Fibroblast of lung (primary cell): ENCODE measurements at regions not wholly inside any gene's neighbourhood (a gene's known extent, or its start where the extent isn't known, plus 50 kb on each side); places are given as distances from the start of the nearest gene placed in this dataset.

Source experiments
- DNase-seq, 2 donors: peaks; one replicate each; pipeline versions ENCODE4 v3.0.0 to v3.0.0-alpha.2; 2010; ENCODE audit warnings: low read depth in 2 of 2
- H2AFZ ChIP-seq: 2 replicates; pipeline ENCODE4 v1.5.1; 2012; ENCODE audit warnings: low read length, control low read depth, inconsistent platforms
- H3K27ac ChIP-seq: 2 replicates; pipeline ENCODE4 v1.5.1; 2011; ENCODE audit warnings: low read length, control low read depth; ENCODE audit not compliant: insufficient read depth
- H3K27me3 ChIP-seq: 2 replicates; pipeline ENCODE4 v1.5.1; 2011; ENCODE audit warnings: mild to moderate bottlenecking, low read length; ENCODE audit not compliant: control insufficient read depth, insufficient read depth
- H3K36me3 ChIP-seq: 2 replicates; pipeline ENCODE4 v1.5.1; 2011; ENCODE audit warnings: low read length; ENCODE audit not compliant: control insufficient read depth, insufficient read depth
- H3K4me1 ChIP-seq: 2 replicates; pipeline ENCODE4 v1.5.1; 2011; ENCODE audit warnings: low read length; ENCODE audit not compliant: control insufficient read depth, insufficient read depth; ENCODE audit errors: extremely low read depth
- H3K4me2 ChIP-seq: 2 replicates; pipeline ENCODE4 v1.5.1; 2011; ENCODE audit warnings: low read length, control low read depth; ENCODE audit not compliant: insufficient read depth; ENCODE audit errors: extremely low read depth
- H3K4me3 ChIP-seq, 4 experiments: fragments of 200-600 bp in 1 of 4; sonication (generic) in 1 of 4; replicated peaks in 1 of 4; 2 replicates each; pipeline ENCODE4 v1.5.1; 2011 to 2016; ENCODE audit warnings: low read length in 4 of 4, low read depth in 3 of 4, mild to moderate bottlenecking in 3 of 4, control low read depth in 2 of 4, inconsistent platforms in 1 of 4, mixed read lengths in 1 of 4; ENCODE audit not compliant: insufficient read depth in 1 of 4; ENCODE audit errors: control extremely low read depth in 1 of 4
- H3K79me2 ChIP-seq: 2 replicates; pipeline ENCODE4 v1.5.1; 2012; ENCODE audit warnings: mild to moderate bottlenecking, low read length, inconsistent platforms; ENCODE audit not compliant: control insufficient read depth, insufficient read depth
- H3K9ac ChIP-seq: 2 replicates; pipeline ENCODE4 v1.5.1; 2011; ENCODE audit warnings: mild to moderate bottlenecking, low read length, control low read depth; ENCODE audit not compliant: insufficient read depth
- H3K9me3 ChIP-seq: 2 replicates; pipeline ENCODE4 v1.5.1; 2012; ENCODE audit warnings: low read depth, low read length; ENCODE audit not compliant: control insufficient read depth, insufficient read depth
- H4K20me1 ChIP-seq: 2 replicates; pipeline ENCODE4 v1.5.1; 2011; ENCODE audit warnings: low read length; ENCODE audit not compliant: control insufficient read depth, insufficient read depth; ENCODE audit errors: extremely low read depth
- EZH2 ChIP-seq: IDR thresholded peaks from 2 replicates; pipeline ENCODE4 v1.5.1; 2012; ENCODE audit warnings: low read length, control low read depth, mild to moderate bottlenecking; ENCODE audit errors: missing control alignments
- TF ChIP-seq, protein P1 (sequence below), 2 donors: IDR thresholded peaks in 1 of 2; conservative IDR thresholded peaks in 1 of 2; 1 replicate in 1 of 2; 2 replicates in 1 of 2; pipeline ENCODE4 v1.5.1; 2011 to 2012; ENCODE audit warnings: low read length in 2 of 2, control low read depth in 1 of 2, inconsistent platforms in 1 of 2, low read depth in 1 of 2, mild to moderate bottlenecking in 1 of 2

DNA sequence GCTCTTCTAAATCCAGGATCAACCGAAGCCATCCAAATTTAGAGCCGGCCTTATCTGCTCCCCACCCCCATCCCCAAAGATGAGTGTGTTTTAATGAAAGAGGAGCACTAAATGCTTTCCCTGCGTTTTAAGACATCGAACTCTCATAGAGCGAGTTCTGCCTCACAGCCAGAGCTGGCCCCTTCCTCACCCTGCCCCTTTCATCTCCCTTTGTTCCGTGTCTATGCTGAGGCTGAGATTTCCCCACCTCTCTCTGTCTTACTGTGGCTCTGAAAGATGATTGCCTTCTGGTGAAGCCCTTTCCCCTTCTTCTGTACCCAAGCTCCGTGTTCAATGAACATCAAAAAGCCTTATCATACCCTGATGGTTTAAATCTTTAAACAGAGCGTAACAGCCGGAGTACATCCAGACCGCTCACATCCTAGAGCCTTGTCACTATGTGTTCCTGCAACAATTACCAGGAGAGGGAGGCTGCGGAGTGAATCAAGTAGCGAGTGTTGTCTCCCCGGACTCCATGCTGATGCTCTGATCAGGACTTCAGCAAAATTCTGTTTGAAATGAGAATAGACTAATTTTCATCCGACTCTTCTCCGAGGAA lies 110.1 kb downstream of the ZNF326 start:
- Histone ChIP-seq H3K27ac (no peak overlapping the region), H3K79me2 (no peaks in the 10 kb centered on the region), H2AFZ (no peak overlapping the region), H3K9ac (no peak overlapping the region), H3K36me3 (no peaks in the 10 kb centered on the region), H3K4me1 (no peaks in the 10 kb centered on the region), H3K27me3 (peaks cover 8% of the 10 kb centered on the region), H3K4me2 (no peak overlapping the region), H3K9me3 (no peaks in the 10 kb centered on the region), H3K4me3 (no peak overlapping the region), H4K20me1 (no peaks in the 10 kb centered on the region)
- DNase-seq: peak in 1 of 2 donors; percentile 1
- TF ChIP-seq, protein P1, sequence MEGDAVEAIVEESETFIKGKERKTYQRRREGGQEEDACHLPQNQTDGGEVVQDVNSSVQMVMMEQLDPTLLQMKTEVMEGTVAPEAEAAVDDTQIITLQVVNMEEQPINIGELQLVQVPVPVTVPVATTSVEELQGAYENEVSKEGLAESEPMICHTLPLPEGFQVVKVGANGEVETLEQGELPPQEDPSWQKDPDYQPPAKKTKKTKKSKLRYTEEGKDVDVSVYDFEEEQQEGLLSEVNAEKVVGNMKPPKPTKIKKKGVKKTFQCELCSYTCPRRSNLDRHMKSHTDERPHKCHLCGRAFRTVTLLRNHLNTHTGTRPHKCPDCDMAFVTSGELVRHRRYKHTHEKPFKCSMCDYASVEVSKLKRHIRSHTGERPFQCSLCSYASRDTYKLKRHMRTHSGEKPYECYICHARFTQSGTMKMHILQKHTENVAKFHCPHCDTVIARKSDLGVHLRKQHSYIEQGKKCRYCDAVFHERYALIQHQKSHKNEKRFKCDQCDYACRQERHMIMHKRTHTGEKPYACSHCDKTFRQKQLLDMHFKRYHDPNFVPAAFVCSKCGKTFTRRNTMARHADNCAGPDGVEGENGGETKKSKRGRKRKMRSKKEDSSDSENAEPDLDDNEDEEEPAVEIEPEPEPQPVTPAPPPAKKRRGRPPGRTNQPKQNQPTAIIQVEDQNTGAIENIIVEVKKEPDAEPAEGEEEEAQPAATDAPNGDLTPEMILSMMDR (conservative IDR thresholded peaks at IDR 0.05 in 1 of 2, IDR thresholded peaks at IDR 0.05 in 1 of 2; ENCODE audit: low read depth in 1 of 2, low read length in 2 of 2): no peak
- no peak for TF ChIP-seq EZH2

DNA sequence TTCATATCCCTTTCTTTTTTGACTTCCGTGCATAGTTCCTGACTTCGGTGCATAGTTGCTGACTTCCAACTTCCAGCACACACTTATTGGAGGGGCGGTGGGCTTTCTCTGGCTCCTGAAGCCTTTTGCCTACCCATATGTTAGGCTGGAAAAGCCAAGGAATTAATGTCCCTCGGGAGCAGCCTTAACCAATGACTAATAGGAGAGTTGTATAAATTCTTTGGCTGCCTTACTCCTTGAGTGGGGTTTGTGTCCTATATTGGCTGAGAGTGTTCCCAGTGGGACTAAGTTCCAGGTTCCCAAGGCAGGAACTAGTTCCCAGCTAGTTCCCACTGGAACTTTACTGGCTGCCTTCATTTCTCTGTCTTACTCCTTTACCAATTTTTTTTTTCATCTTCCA lies 105.7 kb downstream of the ZNF326 start:
- Histone ChIP-seq H3K4me2 (no peak overlapping the region), H3K27me3 (peaks cover 5% of the 10 kb centered on the region), H3K9me3 (no peaks in the 10 kb centered on the region), H3K4me1 (no peaks in the 10 kb centered on the region), H3K9ac (no peak overlapping the region), H3K79me2 (no peaks in the 10 kb centered on the region), H3K36me3 (no peaks in the 10 kb centered on the region), H3K27ac (no peak overlapping the region), H3K4me3 (no peak overlapping the region), H4K20me1 (no peaks in the 10 kb centered on the region), H2AFZ (no peak overlapping the region)
- no peak for DNase-seq
- TF ChIP-seq EZH2: no peak
- TF ChIP-seq, protein P1 (conservative IDR thresholded peaks at IDR 0.05 in 1 of 2, IDR thresholded peaks at IDR 0.05 in 1 of 2; ENCODE audit: low read depth in 1 of 2, low read length in 2 of 2): no peak

DNA sequence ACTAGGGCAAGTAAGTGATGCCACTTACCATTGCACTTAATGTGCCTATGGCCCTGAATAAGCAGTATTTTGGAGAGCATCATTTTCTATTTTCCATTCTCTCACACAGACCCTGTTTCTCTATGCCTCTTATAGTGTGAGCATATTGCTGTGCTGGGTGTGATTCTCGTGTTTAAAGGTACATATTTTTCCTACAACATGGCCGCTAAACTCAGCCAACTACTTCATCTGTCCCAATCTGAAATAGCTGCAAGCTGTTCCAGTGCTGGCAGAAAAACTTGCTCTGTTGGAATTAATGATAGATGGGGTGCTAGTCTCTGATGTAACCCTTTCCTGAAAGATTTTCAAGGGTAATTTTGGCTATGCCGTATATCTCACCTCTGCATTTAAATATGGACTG lies 97.5 kb downstream of the ZNF326 start:
- Histone ChIP-seq H3K9ac (no peak overlapping the region), H3K4me3 (no peak overlapping the region), H3K9me3 (no peaks in the 10 kb centered on the region), H4K20me1 (no peaks in the 10 kb centered on the region), H2AFZ (no peak overlapping the region), H3K36me3 (no peaks in the 10 kb centered on the region), H3K4me1 (no peaks in the 10 kb centered on the region), H3K4me2 (no peak overlapping the region), H3K79me2 (no peaks in the 10 kb centered on the region), H3K27ac (no peak overlapping the region), H3K27me3 (no peaks in the 10 kb centered on the region)
- TF ChIP-seq, protein P1 (conservative IDR thresholded peaks at IDR 0.05 in 1 of 2, IDR thresholded peaks at IDR 0.05 in 1 of 2; ENCODE audit: low read depth in 1 of 2, low read length in 2 of 2): no peak
- TF ChIP-seq EZH2: no peak
- no peak for DNase-seq
